ENCODE measurements at regions not wholly inside any gene's neighbourhood (a gene's known extent, or its start where the extent isn't known, plus 50 kb on each side); places are given as distances from the start of the nearest gene placed in this dataset.
"Not testable (repeated sequence)": the region's sequence is repeated elsewhere in the genome, so short reads cannot be mapped to it uniquely, and the experiment has no call there.

GRCh38 chr9:96072930-96073329, 197.4 kb downstream of the ERCC6L2 start:
- DNase-seq (ENCODE audit: low spot score) = no peak
- in situ Hi-C loops (cut with HindIII; ENCODE audit: low sequenced_read_pairs) = no loop called here

- DNase-seq (ENCODE audit: low spot score) = no peak
- in situ Hi-C loops (cut with HindIII; ENCODE audit: low sequenced_read_pairs) = no loop called here
Observed at GRCh38 chr9:96071815-96072124, 196.3 kb downstream of the ERCC6L2 start.

- in situ Hi-C loops (cut with HindIII; ENCODE audit: low sequenced_read_pairs) = no loop called here
- peak; percentile 15 for DNase-seq (ENCODE audit: low spot score)
Observed at GRCh38 chr9:96071076-96071814, 195.8 kb downstream of the ERCC6L2 start.

GRCh38 chr9:96069629-96070220, 194.2 kb downstream of the ERCC6L2 start:
- no peak for DNase-seq (ENCODE audit: low spot score)
- in situ Hi-C loops (cut with HindIII; ENCODE audit: low sequenced_read_pairs) = no loop called here

- in situ Hi-C loops (cut with HindIII; ENCODE audit: low sequenced_read_pairs) = no loop called here
Observed at GRCh38 chr9:96068511-96068910, 193.0 kb downstream of the ERCC6L2 start.

GRCh38 chr9:96067600-96067999, 192.1 kb downstream of the ERCC6L2 start:
- in situ Hi-C loops (cut with HindIII; ENCODE audit: low sequenced_read_pairs) = no loop called here

More at GRCh38 chr9:96068511-96068910, 193.0 kb downstream of the ERCC6L2 start:
- DNase-seq (ENCODE audit: low spot score) = no peak

GRCh38 chr9:96067004-96067403, 191.5 kb downstream of the ERCC6L2 start:
- in situ Hi-C loops (cut with HindIII; ENCODE audit: low sequenced_read_pairs) = no loop called here
- no peak for DNase-seq (ENCODE audit: low spot score)

More at GRCh38 chr9:96067600-96067999, 192.1 kb downstream of the ERCC6L2 start:
- no peak for DNase-seq (ENCODE audit: low spot score)

GRCh38 chr9:96065482-96066251, 190.2 kb downstream of the ERCC6L2 start:
- DNase-seq (ENCODE audit: low spot score) = no peak
- in situ Hi-C loops (cut with HindIII; ENCODE audit: low sequenced_read_pairs) = no loop called here

GRCh38 chr9:96064826-96065481, 189.5 kb downstream of the ERCC6L2 start:
- in situ Hi-C loops (cut with HindIII; ENCODE audit: low sequenced_read_pairs) = no loop called here
- no peak for DNase-seq (ENCODE audit: low spot score)

- in situ Hi-C loops (cut with HindIII; ENCODE audit: low sequenced_read_pairs) = no loop called here
- DNase-seq (ENCODE audit: low spot score) = no peak
Observed at GRCh38 chr9:96062854-96063253, 187.4 kb downstream of the ERCC6L2 start.

- in situ Hi-C loops (cut with HindIII; ENCODE audit: low sequenced_read_pairs) = no loop called here
- DNase-seq (ENCODE audit: low spot score) = no peak
Observed at GRCh38 chr9:96062031-96062430, 186.5 kb downstream of the ERCC6L2 start.

- in situ Hi-C loops (cut with HindIII; ENCODE audit: low sequenced_read_pairs) = no loop called here
- peak; percentile 74 for DNase-seq (ENCODE audit: low spot score)
Observed at GRCh38 chr9:96061293-96061987, 185.9 kb downstream of the ERCC6L2 start.

- in situ Hi-C loops (cut with HindIII; ENCODE audit: low sequenced_read_pairs) = no loop called here
- no peak for DNase-seq (ENCODE audit: low spot score)
Observed at GRCh38 chr9:96058218-96058617, 182.7 kb downstream of the ERCC6L2 start.

GRCh38 chr9:96057155-96057554, 181.7 kb downstream of the ERCC6L2 start:
- no peak for DNase-seq (ENCODE audit: low spot score)
- in situ Hi-C loops (cut with HindIII; ENCODE audit: low sequenced_read_pairs) = no loop called here

- in situ Hi-C loops (cut with HindIII; ENCODE audit: low sequenced_read_pairs) = no loop called here
Observed at GRCh38 chr9:96056226-96056625, 180.7 kb downstream of the ERCC6L2 start.

GRCh38 chr9:96054248-96054647, 178.8 kb downstream of the ERCC6L2 start:
- DNase-seq (ENCODE audit: low spot score); in situ Hi-C loops (cut with HindIII; ENCODE audit: low sequenced_read_pairs): not testable (repeated sequence)

More at GRCh38 chr9:96056226-96056625, 180.7 kb downstream of the ERCC6L2 start:
- no peak for DNase-seq (ENCODE audit: low spot score)

- DNase-seq (ENCODE audit: low spot score) = peak; percentile 83
- in situ Hi-C loops (cut with HindIII; ENCODE audit: low sequenced_read_pairs) = no loop called here
Observed at GRCh38 chr9:96052686-96053085, 177.2 kb downstream of the ERCC6L2 start.

GRCh38 chr9:96051423-96051822, 175.9 kb downstream of the ERCC6L2 start:
- in situ Hi-C loops (cut with HindIII; ENCODE audit: low sequenced_read_pairs) = no loop called here
- DNase-seq (ENCODE audit: low spot score) = no peak

GRCh38 chr9:96050861-96051155, 175.3 kb downstream of the ERCC6L2 start:
- DNase-seq (ENCODE audit: low spot score) = no peak

More at GRCh38 chr9:96050861-96051155, 175.3 kb downstream of the ERCC6L2 start:
- in situ Hi-C loops (cut with HindIII; ENCODE audit: low sequenced_read_pairs) = no loop called here

All from G401 (cell line).